ENCODE measurements at regions not wholly inside any gene's neighbourhood (a gene's known extent, or its start where the extent isn't known, plus 50 kb on each side); places are given as distances from the start of the nearest gene placed in this dataset.
A peak's percentile ranks its signal among the peaks of the same experiment; 100 is the strongest.

- TF ChIP-seq SNAPC4 (CRISPR knock-in tag; IDR thresholded peaks at IDR 0.05) (no peak), ZSCAN31 (CRISPR knock-in tag; IDR thresholded peaks at IDR 0.05; ENCODE audit: low read depth) (peak; percentile 62; the same call in 1 of the 2 replicates), TEAD3 (CRISPR knock-in tag; optimal IDR thresholded peaks at IDR 0.05; ENCODE audit: borderline replicate concordance) (peak; percentile 68), TCF12 (IDR thresholded peaks at IDR 0.05) (no peak), TCF12 (CRISPR knock-in tag; IDR thresholded peaks at IDR 0.05) (no peak), SP4 (CRISPR knock-in tag; IDR thresholded peaks at IDR 0.05) (peak; percentile 63; the same call in 1 of the 2 replicates), TARDBP (CRISPR knock-in tag; IDR thresholded peaks at IDR 0.05) (peak; percentile 67; the same call in 1 of the 2 replicates), FOXO1 (CRISPR knock-in tag; IDR thresholded peaks at IDR 0.05) (peak; percentile 46; the same call in 1 of the 2 replicates), TFDP1 (CRISPR knock-in tag; IDR thresholded peaks at IDR 0.05; ENCODE audit: borderline replicate concordance) (peak; percentile 77; the same call in 1 of the 2 replicates), KLF13 (CRISPR knock-in tag; IDR thresholded peaks at IDR 0.05) (no peak), ZFP91 (CRISPR knock-in tag; IDR thresholded peaks at IDR 0.05; ENCODE audit: borderline replicate concordance) (peak; percentile 77), AGO2 (optimal IDR thresholded peaks at IDR 0.05; ENCODE audit: low read depth, low read length) (no peak), ZNF350 (CRISPR knock-in tag; IDR thresholded peaks at IDR 0.05; ENCODE audit: borderline replicate concordance, low read depth) (peak; percentile 62), ZBTB39 (CRISPR knock-in tag; IDR thresholded peaks at IDR 0.05) (no peak), SAP130 (CRISPR knock-in tag; IDR thresholded peaks at IDR 0.05; ENCODE audit: low read depth) (peak; percentile 46; the same call in 1 of the 2 replicates), ZSCAN22 (CRISPR knock-in tag; IDR thresholded peaks at IDR 0.05) (no peak), IKZF4 (CRISPR knock-in tag; IDR thresholded peaks at IDR 0.05; ENCODE audit: borderline replicate concordance, low read depth, not compliant biosample characterization) (no peak), GFI1 (CRISPR knock-in tag; IDR thresholded peaks at IDR 0.05; ENCODE audit: borderline replicate concordance) (no peak), PPARG (CRISPR knock-in tag; conservative IDR thresholded peaks at IDR 0.05) (0 out of 2 replicates have a peak, but pooled peaks have one; percentile 29), ZNF326 (CRISPR knock-in tag; IDR thresholded peaks at IDR 0.05; ENCODE audit: borderline replicate concordance) (no peak)
Measured at GRCh38 chr9:33721674-33722358, 73.5 kb upstream of the PRSS3 start (continued).

Measured in HepG2 (cell line).